ENCODE measurements at regions not wholly inside any gene's neighbourhood (a gene's known extent, or its start where the extent isn't known, plus 50 kb on each side); places are given as distances from the start of the nearest gene placed in this dataset.

DNA sequence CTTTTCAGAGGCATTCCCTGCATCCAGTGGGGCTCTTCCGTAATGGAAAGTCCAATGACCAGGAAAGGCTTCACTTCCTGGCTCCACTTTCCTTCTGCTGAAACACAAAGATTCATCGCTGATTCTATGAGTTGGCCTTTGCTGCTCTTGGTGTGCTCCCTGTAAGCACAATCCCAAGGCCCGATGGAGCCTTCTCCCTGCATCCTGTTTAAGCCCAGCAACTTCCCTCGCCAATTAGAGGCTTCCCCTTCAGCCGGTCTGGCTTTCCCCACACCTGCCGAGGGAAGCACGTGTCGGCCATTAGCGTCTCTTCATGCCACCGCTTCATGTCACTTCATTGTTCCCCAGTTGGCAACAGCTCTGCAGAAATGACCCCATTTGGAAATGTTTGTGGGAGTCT, 693.9 kb downstream of the MED13L start:
- TF ChIP-seq, protein P1, sequence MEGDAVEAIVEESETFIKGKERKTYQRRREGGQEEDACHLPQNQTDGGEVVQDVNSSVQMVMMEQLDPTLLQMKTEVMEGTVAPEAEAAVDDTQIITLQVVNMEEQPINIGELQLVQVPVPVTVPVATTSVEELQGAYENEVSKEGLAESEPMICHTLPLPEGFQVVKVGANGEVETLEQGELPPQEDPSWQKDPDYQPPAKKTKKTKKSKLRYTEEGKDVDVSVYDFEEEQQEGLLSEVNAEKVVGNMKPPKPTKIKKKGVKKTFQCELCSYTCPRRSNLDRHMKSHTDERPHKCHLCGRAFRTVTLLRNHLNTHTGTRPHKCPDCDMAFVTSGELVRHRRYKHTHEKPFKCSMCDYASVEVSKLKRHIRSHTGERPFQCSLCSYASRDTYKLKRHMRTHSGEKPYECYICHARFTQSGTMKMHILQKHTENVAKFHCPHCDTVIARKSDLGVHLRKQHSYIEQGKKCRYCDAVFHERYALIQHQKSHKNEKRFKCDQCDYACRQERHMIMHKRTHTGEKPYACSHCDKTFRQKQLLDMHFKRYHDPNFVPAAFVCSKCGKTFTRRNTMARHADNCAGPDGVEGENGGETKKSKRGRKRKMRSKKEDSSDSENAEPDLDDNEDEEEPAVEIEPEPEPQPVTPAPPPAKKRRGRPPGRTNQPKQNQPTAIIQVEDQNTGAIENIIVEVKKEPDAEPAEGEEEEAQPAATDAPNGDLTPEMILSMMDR (IDR thresholded peaks at IDR 0.05): no peak
- no peak for TF ChIP-seq POLR2A (IDR thresholded peaks at IDR 0.05)
- Histone ChIP-seq H3K36me3 (no peaks in the 10 kb centered on the region), H3K4me1 (no peaks in the 10 kb centered on the region), H3K27me3 (no peaks in the 10 kb centered on the region), H3K9me3 (no peaks in the 10 kb centered on the region), H3K4me3 (replicated peaks in 1 of 3) (no peak overlapping the region), H3K27ac (no peak overlapping the region)
- intact Hi-C loops (cut with DNase I): no loop called here
- 83 to 84% methylated on average over 10 of the region's 10 CpGs for WGBS, 2 donors
- DNase-seq: no peak

- DNase-seq: no peak
- Histone ChIP-seq H3K27me3 (no peaks in the 10 kb centered on the region), H3K9me3 (no peaks in the 10 kb centered on the region), H3K4me3 (replicated peaks in 1 of 3) (no peak overlapping the region), H3K4me1 (no peaks in the 10 kb centered on the region), H3K27ac (no peak overlapping the region), H3K36me3 (no peaks in the 10 kb centered on the region)
- TF ChIP-seq, protein P1 (IDR thresholded peaks at IDR 0.05): no peak
- TF ChIP-seq POLR2A (IDR thresholded peaks at IDR 0.05): no peak
- intact Hi-C loops (cut with DNase I): no loop called here
- 71 to 76% methylated on average over 6 of the region's 6 CpGs for WGBS, 2 donors
Observed at GRCh38 chr12:115577401-115577800, 700.1 kb downstream of the MED13L start.

DNA sequence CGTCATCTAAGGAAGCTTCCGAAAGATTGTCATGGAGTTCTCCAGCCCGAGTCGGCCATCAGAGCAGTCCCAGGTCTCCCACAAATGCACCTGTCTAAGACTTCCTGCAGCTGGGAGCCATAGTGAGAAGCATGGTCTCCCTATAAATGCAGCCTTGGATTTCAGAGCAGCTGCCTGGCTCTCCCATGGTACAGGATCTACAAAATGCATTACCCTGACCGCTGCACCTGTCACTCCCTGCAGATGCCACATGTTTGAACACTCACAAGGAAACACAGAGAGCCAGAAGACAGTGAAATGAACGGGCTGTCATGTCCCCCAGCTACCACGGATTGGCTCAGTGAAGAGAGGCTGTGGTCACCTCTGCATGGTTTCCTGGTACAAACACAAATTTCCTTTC, 702.7 kb downstream of the MED13L start:
- no peaks in the 10 kb centered on the region for H3K4me1 ChIP-seq
- H3K27ac ChIP-seq: no peak overlapping the region
- H3K9me3 ChIP-seq: no peaks in the 10 kb centered on the region
- H3K27me3 ChIP-seq: no peaks in the 10 kb centered on the region
- WGBS, 2 donors: 77 to 81% methylated on average over 7 of the region's 7 CpGs
- intact Hi-C loops (cut with DNase I): no loop called here
- no peak for DNase-seq
- no peak overlapping the region for H3K4me3 ChIP-seq (replicated peaks in 1 of 3)
- H3K36me3 ChIP-seq: no peaks in the 10 kb centered on the region
- TF ChIP-seq, protein P1 (IDR thresholded peaks at IDR 0.05): no peak
- TF ChIP-seq POLR2A (IDR thresholded peaks at IDR 0.05): no peak

DNA sequence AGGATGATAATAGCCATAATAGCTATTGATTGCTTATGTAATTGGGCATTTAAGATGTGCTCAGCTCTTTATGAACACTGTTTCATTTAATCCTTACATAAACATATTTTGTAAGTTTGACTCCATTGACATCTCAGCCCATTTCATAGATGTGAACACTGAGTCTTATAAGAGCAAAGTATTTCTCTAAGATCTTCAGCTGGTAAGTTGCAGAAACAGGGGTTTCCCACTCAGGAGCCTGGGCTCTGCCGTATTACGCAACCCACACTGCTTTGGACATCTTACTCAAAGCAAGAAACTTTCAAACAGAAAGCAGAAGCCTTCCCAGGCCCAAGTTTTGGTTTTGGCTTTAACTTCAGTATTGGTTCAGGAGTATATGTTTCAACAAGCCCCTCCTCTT, 705.1 kb downstream of the MED13L start:
- no peak overlapping the region for H3K27ac ChIP-seq
- no peaks in the 10 kb centered on the region for H3K27me3 ChIP-seq
- intact Hi-C loops (cut with DNase I): no loop called here
- no peak for DNase-seq
- H3K4me3 ChIP-seq (replicated peaks in 1 of 3): no peak overlapping the region
- no peaks in the 10 kb centered on the region for H3K4me1 ChIP-seq
- 81 to 84% methylated on average over 2 of the region's 2 CpGs for WGBS, 2 donors
- no peaks in the 10 kb centered on the region for H3K36me3 ChIP-seq
- H3K9me3 ChIP-seq: no peaks in the 10 kb centered on the region
- TF ChIP-seq, protein P1 (IDR thresholded peaks at IDR 0.05): no peak
- TF ChIP-seq POLR2A (IDR thresholded peaks at IDR 0.05): no peak

DNA sequence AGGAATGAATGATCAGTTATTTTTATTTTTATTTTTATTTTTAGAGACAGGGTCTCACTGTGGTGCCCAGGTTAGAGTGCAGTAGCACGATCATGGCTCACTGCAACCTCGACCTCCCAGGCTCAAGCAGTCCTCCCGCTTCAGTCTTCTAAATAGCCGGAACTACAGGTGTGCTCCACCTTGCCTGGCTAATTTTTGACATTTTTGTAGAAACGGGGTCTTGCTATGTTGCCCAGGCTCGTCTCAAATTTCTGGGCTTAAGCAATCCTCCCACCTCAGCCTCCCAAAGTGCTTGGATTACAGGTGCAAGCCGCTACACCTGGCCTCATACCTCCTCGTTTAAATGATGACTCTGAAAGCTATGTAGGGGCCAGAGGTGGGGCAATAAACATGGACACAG, 706.0 kb downstream of the MED13L start:
- intact Hi-C loops (cut with DNase I): no loop called here
- Histone ChIP-seq H3K27me3 (no peaks in the 10 kb centered on the region), H3K4me3 (replicated peaks in 1 of 3) (no peak overlapping the region), H3K27ac (no peak overlapping the region), H3K4me1 (no peaks in the 10 kb centered on the region), H3K9me3 (no peaks in the 10 kb centered on the region), H3K36me3 (no peaks in the 10 kb centered on the region)
- 94 to 95% methylated on average over 8 of the region's 8 CpGs for WGBS, 2 donors
- DNase-seq: no peak
- TF ChIP-seq POLR2A (IDR thresholded peaks at IDR 0.05): no peak
- TF ChIP-seq, protein P1 (IDR thresholded peaks at IDR 0.05): no peak

All from thyroid gland (tissue), 4 donors.